ENCODE measurements at regions not wholly inside any gene's neighbourhood (a gene's known extent, or its start where the extent isn't known, plus 50 kb on each side); places are given as distances from the start of the nearest gene placed in this dataset.

DNA sequence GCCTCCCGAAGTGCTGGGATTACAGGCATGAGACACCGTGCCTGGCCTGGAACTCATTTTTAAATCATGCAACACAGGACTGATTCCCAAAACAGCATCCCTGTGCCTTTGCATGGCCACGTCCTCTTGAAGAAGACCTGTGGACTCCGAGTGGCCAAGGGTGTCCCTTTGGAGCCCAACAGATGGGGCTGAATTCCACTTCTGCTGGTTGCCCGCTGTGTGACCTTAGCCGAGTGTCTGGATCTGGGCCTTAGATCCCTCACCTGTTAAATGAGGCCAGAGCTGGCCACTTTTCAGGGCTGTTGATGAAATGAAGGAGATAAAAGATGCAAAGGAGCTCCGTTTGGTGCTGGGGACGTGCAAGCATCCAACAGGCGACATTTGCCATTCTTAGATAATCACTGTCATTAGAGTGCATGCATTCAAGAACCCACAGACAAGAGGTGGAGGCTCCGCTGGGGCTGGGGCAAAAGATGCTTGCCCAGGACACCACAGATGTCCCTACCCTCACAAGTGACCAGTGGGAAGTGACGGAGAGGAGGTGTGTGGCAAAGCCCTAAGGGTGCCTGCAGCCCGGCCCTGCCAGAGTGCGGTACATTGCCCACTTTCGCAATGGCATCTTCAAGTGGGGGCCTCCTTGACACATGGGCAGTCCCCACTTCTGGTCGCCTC lies 354.1 kb upstream of the TNRC6C start:
- no peak for DNase-seq (ENCODE audit: low read depth in 1 of 2, low spot score in 1 of 2)
- in situ Hi-C loops (cut with HindIII; ENCODE audit: low pct_unique_long_range_greater_than_20kb, low sequenced_read_pairs), result no loop called here
- TF ChIP-seq JUND (IDR thresholded peaks at IDR 0.05; ENCODE audit: low read depth), result no peak

DNA sequence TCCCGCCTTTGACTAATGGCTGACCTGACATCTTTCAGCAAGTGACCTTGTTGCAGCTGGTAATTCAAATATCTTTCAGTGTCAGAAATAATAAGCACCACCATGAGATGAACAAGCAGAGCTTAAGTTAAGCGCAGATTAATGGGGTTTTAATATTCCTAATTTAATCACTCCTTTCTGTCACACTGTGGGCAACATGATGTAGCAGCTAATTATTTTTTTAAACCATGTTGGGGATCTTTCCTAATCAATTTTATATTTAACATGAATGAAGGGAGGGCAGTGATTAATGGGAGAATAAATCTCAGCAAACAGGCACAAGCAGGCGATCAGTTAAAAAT lies 353.6 kb upstream of the TNRC6C start:
- in situ Hi-C loops (cut with HindIII; ENCODE audit: low pct_unique_long_range_greater_than_20kb, low sequenced_read_pairs), result no loop called here
- TF ChIP-seq JUND (IDR thresholded peaks at IDR 0.05; ENCODE audit: low read depth), result no peak
- no peak for DNase-seq (ENCODE audit: low read depth in 1 of 2, low spot score in 1 of 2)

GRCh38 chr17:77606146-77606864 lies 352.2 kb upstream of the TNRC6C start:
- TF ChIP-seq JUND (IDR thresholded peaks at IDR 0.05; ENCODE audit: low read depth), result no peak
- DNase-seq (ENCODE audit: low read depth in 1 of 2, low spot score in 1 of 2), result no peak
- in situ Hi-C loops (cut with HindIII; ENCODE audit: low pct_unique_long_range_greater_than_20kb, low sequenced_read_pairs), result no loop called here

- no peak for TF ChIP-seq JUND (IDR thresholded peaks at IDR 0.05; ENCODE audit: low read depth)
- no peak for DNase-seq (ENCODE audit: low read depth in 1 of 2, low spot score in 1 of 2)
- in situ Hi-C loops (cut with HindIII; ENCODE audit: low pct_unique_long_range_greater_than_20kb, low sequenced_read_pairs), result no loop called here
Observed at GRCh38 chr17:77606865-77607210, 351.7 kb upstream of the TNRC6C start.

- DNase-seq (ENCODE audit: low read depth in 1 of 2, low spot score in 1 of 2), result no peak
- in situ Hi-C loops (cut with HindIII; ENCODE audit: low pct_unique_long_range_greater_than_20kb, low sequenced_read_pairs), result no loop called here
- TF ChIP-seq JUND (IDR thresholded peaks at IDR 0.05; ENCODE audit: low read depth), result no peak
Observed at GRCh38 chr17:77607606-77608005, 350.9 kb upstream of the TNRC6C start.

GRCh38 chr17:77608431-77608830 lies 350.1 kb upstream of the TNRC6C start:
- in situ Hi-C loops (cut with HindIII; ENCODE audit: low pct_unique_long_range_greater_than_20kb, low sequenced_read_pairs), result no loop called here
- DNase-seq (ENCODE audit: low read depth in 1 of 2, low spot score in 1 of 2), result no peak
- TF ChIP-seq JUND (IDR thresholded peaks at IDR 0.05; ENCODE audit: low read depth), result no peak

DNA sequence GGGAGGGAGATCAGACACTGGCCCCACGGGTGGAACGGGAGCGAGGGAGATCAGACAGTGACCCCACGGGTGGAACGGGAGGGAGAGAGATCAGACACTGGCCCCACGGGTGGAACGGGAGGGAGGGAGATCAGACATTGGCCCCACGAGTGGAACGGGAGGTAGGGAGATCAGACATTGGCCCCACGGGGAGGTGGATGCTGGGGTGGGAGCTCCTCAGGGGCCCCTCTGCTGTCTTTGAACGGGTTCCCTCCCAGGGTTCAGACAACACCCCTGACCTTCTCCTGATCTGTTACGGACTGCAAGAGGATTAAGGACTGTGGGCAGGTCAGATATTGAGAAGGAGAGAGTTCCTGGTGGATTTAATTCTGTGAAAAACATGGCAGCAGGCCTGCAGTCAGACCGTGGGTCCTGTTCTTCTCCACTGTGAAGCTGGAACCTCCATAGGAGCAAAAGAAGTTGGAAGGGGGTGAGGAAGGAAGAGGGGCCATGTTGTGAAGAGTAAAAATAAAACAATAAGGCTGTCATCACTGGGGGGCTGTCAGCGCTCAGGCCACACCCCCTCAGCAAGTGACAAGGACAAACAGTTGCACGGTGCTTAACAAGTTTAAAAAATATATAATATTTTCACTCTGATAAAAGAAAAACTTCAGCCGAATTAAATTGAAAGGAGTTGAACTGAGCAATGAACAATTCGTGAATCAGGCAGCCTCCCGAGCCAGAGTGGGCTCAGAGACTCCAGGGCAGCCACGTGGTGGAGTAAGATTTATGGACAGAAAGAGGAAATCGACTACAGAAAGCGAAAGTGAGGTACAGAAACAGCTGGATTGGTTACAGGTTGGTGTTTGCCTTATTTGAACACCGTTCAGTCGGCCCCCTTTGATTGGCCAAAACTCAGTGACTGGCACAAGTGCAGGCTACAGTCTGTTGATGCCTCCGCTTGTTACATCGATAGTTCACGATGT lies 348.7 kb upstream of the TNRC6C start:
- in situ Hi-C loops (cut with HindIII; ENCODE audit: low pct_unique_long_range_greater_than_20kb, low sequenced_read_pairs), result no loop called here
- no peak for TF ChIP-seq JUND (IDR thresholded peaks at IDR 0.05; ENCODE audit: low read depth)
- peak in 1 of 2 experiments; percentile 24 for DNase-seq (ENCODE audit: low read depth in 1 of 2, low spot score in 1 of 2)

DNA sequence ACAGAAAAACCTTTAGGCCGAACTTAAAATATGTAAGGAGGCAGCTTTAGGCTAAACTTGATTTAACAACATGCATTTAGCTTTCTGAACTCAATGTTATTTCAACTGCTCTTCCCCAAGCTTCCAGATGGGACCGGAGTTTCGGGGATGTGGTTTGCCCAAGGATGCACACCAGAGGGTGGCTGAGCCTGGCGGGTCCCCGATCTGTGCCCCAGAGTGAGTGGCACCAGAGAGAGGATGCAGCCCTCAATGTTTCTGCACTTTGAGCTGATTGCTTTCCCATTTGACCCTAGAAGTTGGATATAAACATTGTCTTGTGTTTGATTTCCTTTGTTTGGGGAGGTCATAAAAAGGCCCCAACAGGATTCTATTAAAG lies 348.0 kb upstream of the TNRC6C start:
- in situ Hi-C loops (cut with HindIII; ENCODE audit: low pct_unique_long_range_greater_than_20kb, low sequenced_read_pairs), result no loop called here

DNA sequence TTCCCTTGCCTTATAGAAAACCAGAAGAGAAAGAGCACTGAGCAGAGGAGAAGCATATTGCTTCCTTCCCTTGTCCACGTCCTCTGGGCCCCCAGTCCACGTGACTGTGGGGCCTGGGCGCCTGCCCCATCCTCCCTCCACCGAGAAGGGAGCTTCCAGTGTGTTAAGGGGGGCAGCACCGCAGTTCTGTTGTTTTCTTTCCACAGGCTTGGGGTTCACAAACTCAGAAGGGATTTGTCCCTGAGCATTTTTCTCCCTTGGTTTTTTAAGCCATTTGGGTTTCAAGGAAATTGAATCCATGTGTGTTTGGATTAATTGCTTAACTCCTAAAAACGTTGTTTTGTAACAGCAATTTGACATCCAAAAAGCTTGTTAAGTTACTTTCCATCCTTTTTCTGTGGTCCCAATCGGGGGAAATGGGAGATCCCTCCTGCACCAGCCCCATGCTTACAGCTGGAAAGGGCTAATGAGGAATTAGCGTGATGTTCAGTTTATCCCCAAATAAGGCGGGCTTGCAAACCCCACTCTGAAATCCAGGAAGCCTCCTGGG lies 347.5 kb upstream of the TNRC6C start:
- no peak for TF ChIP-seq JUND (IDR thresholded peaks at IDR 0.05; ENCODE audit: low read depth)
- DNase-seq (ENCODE audit: low read depth in 1 of 2, low spot score in 1 of 2), result no peak
- in situ Hi-C loops (cut with HindIII; ENCODE audit: low pct_unique_long_range_greater_than_20kb, low sequenced_read_pairs), result no loop called here

More for the DNA sequence above, 348.0 kb upstream of the TNRC6C start:
- DNase-seq (ENCODE audit: low read depth in 1 of 2, low spot score in 1 of 2), result no peak
- no peak for TF ChIP-seq JUND (IDR thresholded peaks at IDR 0.05; ENCODE audit: low read depth)

DNA sequence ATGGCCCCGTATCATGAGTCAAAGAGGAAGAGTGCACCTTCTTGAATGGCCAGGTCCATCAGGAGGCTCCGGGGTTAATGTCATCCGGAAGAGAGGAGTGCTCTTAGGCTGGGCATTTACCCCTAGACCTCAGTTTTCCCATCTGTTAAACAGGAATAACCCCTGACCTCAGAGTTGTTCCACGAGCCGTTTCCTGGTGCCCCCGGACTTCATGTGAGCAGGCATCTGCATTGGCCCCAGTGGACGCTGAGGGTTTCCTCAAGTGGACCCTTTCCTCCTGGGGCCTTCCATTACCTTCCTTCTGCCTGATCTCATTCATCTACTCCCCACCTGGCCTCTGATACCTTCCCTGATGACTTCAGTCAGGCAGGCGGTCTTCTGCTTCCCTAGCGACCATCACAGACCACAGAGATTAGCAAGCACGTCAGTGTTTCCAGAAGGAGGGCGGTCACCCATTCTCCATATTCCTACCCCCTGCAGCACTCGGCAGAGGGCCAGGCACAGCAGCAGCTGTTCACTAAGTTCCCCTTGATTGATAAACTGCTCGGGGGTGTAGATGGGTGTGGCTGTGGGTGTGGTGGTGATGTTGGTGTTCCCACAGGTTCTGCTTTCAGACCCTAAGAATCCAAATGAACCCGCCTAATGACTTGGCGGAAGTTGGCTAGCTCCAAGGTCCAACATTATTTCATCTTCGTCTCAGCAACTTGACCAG lies 346.6 kb upstream of the TNRC6C start:
- TF ChIP-seq JUND (IDR thresholded peaks at IDR 0.05; ENCODE audit: low read depth), result no peak
- in situ Hi-C loops (cut with HindIII; ENCODE audit: low pct_unique_long_range_greater_than_20kb, low sequenced_read_pairs), result no loop called here
- DNase-seq (ENCODE audit: low read depth in 1 of 2, low spot score in 1 of 2), result no peak

DNA sequence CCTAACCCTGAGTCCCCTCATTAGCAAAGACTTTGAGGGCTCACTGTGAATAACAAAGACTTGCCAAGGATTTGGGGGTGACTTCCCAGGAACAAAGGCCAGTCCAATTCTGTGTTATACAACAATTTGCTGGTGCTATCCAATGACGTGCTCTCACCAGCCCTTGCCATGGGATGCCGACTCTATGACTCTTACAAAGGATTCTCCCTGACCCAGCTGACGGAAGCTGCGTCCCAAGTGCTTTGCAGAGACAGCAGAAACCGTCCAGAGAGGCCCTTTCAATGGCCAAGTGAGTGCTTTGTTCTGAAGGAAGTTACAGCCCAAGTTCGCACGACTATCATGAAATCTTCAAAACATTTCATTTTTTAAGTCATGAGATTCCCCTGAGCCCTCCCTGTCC lies 345.3 kb upstream of the TNRC6C start:
- in situ Hi-C loops (cut with HindIII; ENCODE audit: low pct_unique_long_range_greater_than_20kb, low sequenced_read_pairs), result no loop called here
- DNase-seq (ENCODE audit: low read depth in 1 of 2, low spot score in 1 of 2), result no peak
- TF ChIP-seq JUND (IDR thresholded peaks at IDR 0.05; ENCODE audit: low read depth), result no peak

DNA sequence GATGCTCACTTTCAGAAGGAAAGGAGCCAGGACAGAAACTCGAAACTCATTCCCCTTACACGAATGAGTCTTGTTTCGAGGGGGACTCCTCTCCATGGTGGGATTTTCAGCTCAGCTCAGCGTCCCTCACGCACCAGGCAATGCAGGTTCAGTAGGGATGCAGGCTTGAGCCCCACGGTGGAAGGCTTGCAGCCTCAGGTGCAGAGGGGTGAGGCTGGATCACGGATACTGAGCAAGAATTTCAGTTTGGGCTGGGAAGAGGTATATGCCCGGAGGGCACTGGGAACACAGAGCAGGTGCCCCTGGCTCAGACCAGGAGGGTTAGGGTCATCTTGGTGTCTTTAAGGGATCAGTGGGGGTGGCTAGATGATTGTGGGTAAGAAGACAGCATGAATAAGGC lies 344.9 kb upstream of the TNRC6C start:
- DNase-seq (ENCODE audit: low read depth in 1 of 2, low spot score in 1 of 2), result no peak
- TF ChIP-seq JUND (IDR thresholded peaks at IDR 0.05; ENCODE audit: low read depth), result no peak
- in situ Hi-C loops (cut with HindIII; ENCODE audit: low pct_unique_long_range_greater_than_20kb, low sequenced_read_pairs), result no loop called here

Data from T47D (cell line).